Muscle layer of duodenum (tissue), 2 donors: ENCODE measurements at regions not wholly inside any gene's neighbourhood (a gene's known extent, or its start where the extent isn't known, plus 50 kb on each side); places are given as distances from the start of the nearest gene placed in this dataset.

ENCODE experiments used
- H3K27ac ChIP-seq: one replicate; pipeline ENCODE4 v1.7.0; 2013; ENCODE audit warnings: mild to moderate bottlenecking, low read length
- H3K27me3 ChIP-seq: one replicate; pipeline ENCODE4 v1.7.0; 2013; ENCODE audit warnings: low read depth, mild to moderate bottlenecking, control low read depth, low read length
- H3K36me3 ChIP-seq, 2 donors: one replicate each; pipeline ENCODE4 v1.7.0; 2013; ENCODE audit warnings: low read length in 2 of 2, control low read depth in 1 of 2, mild to moderate bottlenecking in 1 of 2; ENCODE audit not compliant: insufficient read depth in 2 of 2, control insufficient read depth in 1 of 2
- H3K4me1 ChIP-seq, 2 donors: one replicate each; pipeline ENCODE4 v1.7.0; 2013; ENCODE audit warnings: low read length in 2 of 2, mild to moderate bottlenecking in 2 of 2, control low read depth in 1 of 2, moderate library complexity in 1 of 2; ENCODE audit not compliant: insufficient read depth in 2 of 2, control insufficient read depth in 1 of 2
- H3K4me3 ChIP-seq, 2 donors: one replicate each; pipeline ENCODE4 v1.7.0; 2013; ENCODE audit warnings: low read length in 2 of 2, low read depth in 1 of 2, mild to moderate bottlenecking in 1 of 2
- H3K9me3 ChIP-seq, 2 donors: one replicate each; pipeline ENCODE4 v1.7.0; 2013; ENCODE audit warnings: low read length in 2 of 2, control low read depth in 1 of 2, mild to moderate bottlenecking in 1 of 2; ENCODE audit not compliant: control insufficient read depth in 1 of 2
- donor health status: healthy.

- no peaks in the 10 kb centered on the region for H3K9me3 ChIP-seq
- H3K36me3 ChIP-seq, result no peaks in the 10 kb centered on the region
- no peak overlapping the region for H3K27ac ChIP-seq
- peaks cover 0 to 3% of the 10 kb centered on the region in 2 donors for H3K4me1 ChIP-seq
- H3K4me3 ChIP-seq, result no peak overlapping the region
- no peaks in the 10 kb centered on the region for H3K27me3 ChIP-seq
These were observed 101.1 kb upstream of the IPO5 start for GRCh38 chr13:97852181-97852874.

GRCh38 chr13:97853550-97853949 is 99.9 kb upstream of the IPO5 start:
- H3K27ac ChIP-seq, result no peak overlapping the region
- no peaks in the 10 kb centered on the region for H3K36me3 ChIP-seq
- H3K4me3 ChIP-seq, result no peak overlapping the region
- H3K27me3 ChIP-seq, result no peaks in the 10 kb centered on the region
- peaks cover 0 to 3% of the 10 kb centered on the region in 2 donors for H3K4me1 ChIP-seq
- H3K9me3 ChIP-seq, result no peaks in the 10 kb centered on the region

GRCh38 chr13:97855570-97856303 is 97.7 kb upstream of the IPO5 start:
- Histone ChIP-seq H3K4me1 (peaks cover 0 to 3% of the 10 kb centered on the region in 2 donors), H3K4me3 (no peak overlapping the region), H3K9me3 (no peaks in the 10 kb centered on the region), H3K36me3 (no peaks in the 10 kb centered on the region), H3K27me3 (no peaks in the 10 kb centered on the region), H3K27ac (no peak overlapping the region)

GRCh38 chr13:97856304-97856675 is 97.2 kb upstream of the IPO5 start:
- peaks cover 0 to 3% of the 10 kb centered on the region in 2 donors for H3K4me1 ChIP-seq
- no peak overlapping the region for H3K27ac ChIP-seq
- H3K27me3 ChIP-seq, result no peaks in the 10 kb centered on the region
- no peak overlapping the region for H3K4me3 ChIP-seq
- H3K36me3 ChIP-seq, result no peaks in the 10 kb centered on the region
- no peaks in the 10 kb centered on the region for H3K9me3 ChIP-seq

GRCh38 chr13:97858161-97858560 is 95.3 kb upstream of the IPO5 start:
- Histone ChIP-seq H3K9me3 (no peaks in the 10 kb centered on the region), H3K36me3 (no peaks in the 10 kb centered on the region), H3K4me1 (peaks cover 0 to 3% of the 10 kb centered on the region in 2 donors), H3K27me3 (no peaks in the 10 kb centered on the region), H3K27ac (no peak overlapping the region), H3K4me3 (no peak overlapping the region)

GRCh38 chr13:97866346-97866745 is 87.1 kb upstream of the IPO5 start:
- H3K36me3 ChIP-seq, result no peaks in the 10 kb centered on the region
- H3K4me3 ChIP-seq, result no peak overlapping the region
- H3K9me3 ChIP-seq, result peaks cover 4 to 6% of the 10 kb centered on the region in 2 donors
- no peak overlapping the region for H3K27ac ChIP-seq
- H3K4me1 ChIP-seq, result no peaks in the 10 kb centered on the region
- H3K27me3 ChIP-seq, result no peaks in the 10 kb centered on the region

- H3K4me3 ChIP-seq, result no peak overlapping the region
- no peaks in the 10 kb centered on the region for H3K27me3 ChIP-seq
- no peaks in the 10 kb centered on the region for H3K4me1 ChIP-seq
- peaks cover 4 to 6% of the 10 kb centered on the region in 2 donors for H3K9me3 ChIP-seq
- no peaks in the 10 kb centered on the region for H3K36me3 ChIP-seq
- no peak overlapping the region for H3K27ac ChIP-seq
These were observed 86.7 kb upstream of the IPO5 start for GRCh38 chr13:97866751-97867150.

- Histone ChIP-seq H3K36me3 (no peaks in the 10 kb centered on the region), H3K27ac (no peak overlapping the region), H3K4me1 (no peaks in the 10 kb centered on the region), H3K4me3 (no peak overlapping the region), H3K27me3 (no peaks in the 10 kb centered on the region), H3K9me3 (no peaks in the 10 kb centered on the region)
These were observed 80.1 kb upstream of the IPO5 start for GRCh38 chr13:97873398-97873797.

GRCh38 chr13:97875218-97875617 is 78.3 kb upstream of the IPO5 start:
- no peak overlapping the region for H3K4me3 ChIP-seq
- no peaks in the 10 kb centered on the region for H3K9me3 ChIP-seq

GRCh38 chr13:97875911-97876310 is 77.6 kb upstream of the IPO5 start:
- Histone ChIP-seq H3K27me3 (no peaks in the 10 kb centered on the region), H3K4me3 (no peak overlapping the region), H3K36me3 (no peaks in the 10 kb centered on the region), H3K9me3 (no peaks in the 10 kb centered on the region), H3K27ac (no peak overlapping the region), H3K4me1 (no peaks in the 10 kb centered on the region)

More at GRCh38 chr13:97875218-97875617, 78.3 kb upstream of the IPO5 start:
- no peaks in the 10 kb centered on the region for H3K36me3 ChIP-seq
- H3K4me1 ChIP-seq, result no peaks in the 10 kb centered on the region
- no peak overlapping the region for H3K27ac ChIP-seq
- H3K27me3 ChIP-seq, result no peaks in the 10 kb centered on the region

- Histone ChIP-seq H3K4me1 (no peaks in the 10 kb centered on the region), H3K27ac (no peak overlapping the region), H3K36me3 (no peaks in the 10 kb centered on the region), H3K4me3 (no peak overlapping the region), H3K27me3 (no peaks in the 10 kb centered on the region), H3K9me3 (no peaks in the 10 kb centered on the region)
These were observed 74.8 kb upstream of the IPO5 start for GRCh38 chr13:97878431-97879375.
